22Rv1 (cell line): ENCODE measurements at regions not wholly inside any gene's neighbourhood (a gene's known extent, or its start where the extent isn't known, plus 50 kb on each side); places are given as distances from the start of the nearest gene placed in this dataset.

ENCODE experiments used
- ZFX ChIP-seq: fragments of 450-650 bp; IDR thresholded peaks from 2 replicates; pipeline ENCODE4 v1.6.1; 2017; ENCODE audit warnings: antibody characterized with exemption, borderline replicate concordance
- TF ChIP-seq, protein P1 (sequence below): fragments of 450-650 bp; IDR thresholded peaks from 2 replicates; pipeline ENCODE4 v1.5.1; 2017; ENCODE audit warnings: mild to moderate bottlenecking

DNA sequence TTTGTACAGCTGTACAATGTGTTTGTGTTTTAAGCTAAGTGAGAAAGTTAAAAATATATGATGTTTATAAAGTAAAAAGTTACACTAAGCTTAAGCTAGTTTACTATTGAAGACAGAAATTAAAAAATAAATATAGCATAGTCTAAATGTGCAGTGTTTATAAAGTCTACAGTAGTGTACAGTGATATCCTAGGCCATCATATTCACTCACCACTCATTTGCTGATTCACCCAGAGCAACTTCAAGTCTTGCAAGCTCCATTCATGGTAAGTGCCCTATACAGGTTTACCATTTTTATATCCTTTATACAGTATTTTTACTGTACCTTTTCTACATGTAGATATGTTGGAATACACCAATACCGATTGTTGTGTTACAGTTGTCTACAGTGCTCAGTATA, 553.2 kb upstream of the TBL1XR1 start:
- TF ChIP-seq, protein P1, sequence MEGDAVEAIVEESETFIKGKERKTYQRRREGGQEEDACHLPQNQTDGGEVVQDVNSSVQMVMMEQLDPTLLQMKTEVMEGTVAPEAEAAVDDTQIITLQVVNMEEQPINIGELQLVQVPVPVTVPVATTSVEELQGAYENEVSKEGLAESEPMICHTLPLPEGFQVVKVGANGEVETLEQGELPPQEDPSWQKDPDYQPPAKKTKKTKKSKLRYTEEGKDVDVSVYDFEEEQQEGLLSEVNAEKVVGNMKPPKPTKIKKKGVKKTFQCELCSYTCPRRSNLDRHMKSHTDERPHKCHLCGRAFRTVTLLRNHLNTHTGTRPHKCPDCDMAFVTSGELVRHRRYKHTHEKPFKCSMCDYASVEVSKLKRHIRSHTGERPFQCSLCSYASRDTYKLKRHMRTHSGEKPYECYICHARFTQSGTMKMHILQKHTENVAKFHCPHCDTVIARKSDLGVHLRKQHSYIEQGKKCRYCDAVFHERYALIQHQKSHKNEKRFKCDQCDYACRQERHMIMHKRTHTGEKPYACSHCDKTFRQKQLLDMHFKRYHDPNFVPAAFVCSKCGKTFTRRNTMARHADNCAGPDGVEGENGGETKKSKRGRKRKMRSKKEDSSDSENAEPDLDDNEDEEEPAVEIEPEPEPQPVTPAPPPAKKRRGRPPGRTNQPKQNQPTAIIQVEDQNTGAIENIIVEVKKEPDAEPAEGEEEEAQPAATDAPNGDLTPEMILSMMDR = no peak
- no peak for TF ChIP-seq ZFX
